ENCODE measurements at regions not wholly inside any gene's neighbourhood (a gene's known extent, or its start where the extent isn't known, plus 50 kb on each side); places are given as distances from the start of the nearest gene placed in this dataset.
"Not testable (repeated sequence)": the region's sequence is repeated elsewhere in the genome, so short reads cannot be mapped to it uniquely, and the experiment has no call there.

GRCh38 chr4:147207911-147208310 lies 262.2 kb upstream of the TTC29 start:
- no peak overlapping the region for H3K4me3 ChIP-seq (ENCODE audit: low read depth, low read length)
- DNase-seq (ENCODE audit: low read depth) = no peak

- H3K4me3 ChIP-seq (ENCODE audit: low read depth, low read length) = no peak overlapping the region
- no peak for DNase-seq (ENCODE audit: low read depth)
These were observed 263.2 kb upstream of the EDNRA start for GRCh38 chr4:147217655-147218054.

DNA sequence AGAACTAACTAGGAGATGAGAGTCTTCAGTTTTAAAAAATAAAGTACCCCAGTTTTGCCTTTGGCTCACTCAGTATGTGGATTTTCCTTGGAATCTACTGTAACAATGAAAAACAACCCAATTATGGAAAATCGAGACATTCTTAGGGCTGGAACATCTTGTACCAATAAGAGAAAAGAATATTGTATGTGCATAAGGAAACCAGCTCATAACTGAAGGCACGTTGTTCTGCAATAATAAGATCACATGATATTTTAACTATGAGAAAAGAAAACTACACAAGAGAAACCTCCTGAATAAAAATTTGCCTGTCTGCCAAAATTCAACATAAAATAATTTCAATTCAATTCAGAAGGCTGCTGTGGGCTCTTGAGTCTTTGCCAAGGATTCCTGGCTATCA lies 261.8 kb upstream of the EDNRA start:
- DNase-seq (ENCODE audit: low read depth) = no peak
- H3K4me3 ChIP-seq (ENCODE audit: low read depth, low read length) = no peak overlapping the region

DNA sequence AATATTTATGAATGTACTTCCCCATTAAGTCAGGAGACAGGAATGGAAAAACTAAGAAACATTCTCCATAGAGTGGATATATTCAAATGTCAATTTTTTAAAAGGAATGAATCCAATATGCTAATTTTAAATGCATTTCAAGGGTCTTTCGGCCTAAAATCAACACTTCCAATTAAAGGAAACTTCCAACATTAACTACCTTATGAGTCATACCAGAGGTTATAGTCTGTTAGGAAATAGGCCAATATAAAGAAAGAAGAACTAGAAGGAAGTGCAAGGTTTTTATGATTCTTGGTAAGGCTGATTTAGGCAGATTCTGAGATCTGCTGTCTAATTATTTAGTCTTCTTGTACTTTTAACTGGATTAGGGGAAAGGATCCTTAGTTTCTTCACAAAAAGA lies 260.1 kb upstream of the EDNRA start:
- no peak for DNase-seq (ENCODE audit: low read depth)
- no peak overlapping the region for H3K4me3 ChIP-seq (ENCODE audit: low read depth, low read length)

GRCh38 chr4:147222906-147223305 lies 258.0 kb upstream of the EDNRA start:
- no peak for DNase-seq (ENCODE audit: low read depth)
- no peak overlapping the region for H3K4me3 ChIP-seq (ENCODE audit: low read depth, low read length)

- DNase-seq (ENCODE audit: low read depth) = no peak
These were observed 257.3 kb upstream of the EDNRA start for GRCh38 chr4:147223576-147223975.

DNA sequence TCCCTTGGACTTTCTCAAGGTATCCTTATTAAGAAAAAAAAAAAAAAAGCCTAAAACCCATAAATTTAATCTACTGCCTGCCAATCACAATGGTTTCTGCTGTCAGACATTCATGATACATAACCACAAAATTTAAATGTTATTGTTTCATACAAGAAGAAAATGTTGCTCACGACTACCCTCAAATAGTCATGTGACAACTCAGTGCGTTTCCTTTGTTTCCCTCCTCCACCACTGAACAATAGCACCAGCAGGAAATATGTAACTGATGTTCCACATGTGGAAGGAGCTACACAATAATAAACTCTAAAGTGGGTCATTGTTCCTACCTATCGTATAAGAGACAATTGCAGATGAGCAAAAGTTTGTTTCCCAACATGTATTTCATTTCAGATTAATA lies 244.1 kb upstream of the EDNRA start:
- no peak for DNase-seq (ENCODE audit: low read depth)
- H3K4me3 ChIP-seq (ENCODE audit: low read depth, low read length) = no peak overlapping the region

More at GRCh38 chr4:147223576-147223975, 257.3 kb upstream of the EDNRA start:
- H3K4me3 ChIP-seq (ENCODE audit: low read depth, low read length) = no peak overlapping the region

DNA sequence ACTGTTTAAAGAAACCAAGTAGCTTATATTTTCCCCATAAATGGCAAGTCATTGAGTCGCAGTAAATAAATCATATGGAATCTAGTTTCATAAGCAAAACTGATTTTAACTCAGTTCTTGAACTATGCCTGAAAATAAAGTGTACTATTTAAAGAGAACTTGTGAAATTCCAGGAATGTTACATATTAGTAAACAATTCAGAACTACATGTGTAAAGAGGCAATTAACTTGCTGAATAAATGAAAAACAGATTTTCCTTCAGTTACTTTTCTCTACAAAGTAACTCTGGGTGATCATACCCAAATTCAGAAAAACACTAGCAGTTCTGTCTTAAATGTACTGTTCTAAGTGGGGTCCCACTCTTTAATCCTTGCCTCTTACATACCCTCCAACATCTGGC lies 236.1 kb upstream of the EDNRA start:
- H3K4me3 ChIP-seq (ENCODE audit: low read depth, low read length) = no peak overlapping the region
- no peak for DNase-seq (ENCODE audit: low read depth)

DNA sequence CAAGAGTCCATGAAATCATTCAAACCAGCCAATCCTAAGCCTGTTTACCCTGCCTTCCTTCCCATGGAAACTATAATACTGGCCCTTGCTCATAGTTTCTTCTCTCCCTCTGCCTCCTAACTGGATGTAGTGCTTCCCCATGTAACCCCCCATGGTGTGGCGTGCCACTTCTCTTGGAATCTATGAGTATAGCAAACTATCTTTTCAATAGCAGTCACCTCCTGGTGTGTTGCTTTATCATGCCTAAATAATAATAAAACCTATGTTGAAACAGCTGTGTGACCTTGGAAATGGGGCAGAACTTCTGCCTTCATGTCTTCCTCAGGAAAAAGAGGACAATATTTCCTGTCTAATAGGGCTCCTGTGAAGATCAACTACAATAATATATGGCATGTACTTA lies 234.8 kb upstream of the EDNRA start:
- no peak for DNase-seq (ENCODE audit: low read depth)
- H3K4me3 ChIP-seq (ENCODE audit: low read depth, low read length) = no peak overlapping the region

DNA sequence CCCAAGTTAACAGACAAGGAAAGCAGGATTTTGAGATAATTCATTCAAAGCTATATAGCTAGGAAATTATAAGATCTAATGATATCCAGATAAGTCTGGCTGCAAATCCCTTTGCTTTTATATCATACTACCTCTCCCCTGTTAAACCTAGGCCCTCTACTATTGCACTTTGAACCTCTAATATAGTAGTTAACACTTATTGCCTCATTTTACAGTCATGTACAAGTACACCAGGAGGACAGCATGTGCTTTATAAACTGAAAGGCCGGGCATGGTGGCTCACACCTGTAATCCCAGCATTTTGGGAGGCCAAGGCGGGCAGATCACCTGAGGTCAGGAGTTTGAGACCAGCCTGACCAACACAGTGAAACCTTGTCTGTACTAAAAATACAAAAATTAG lies 234.4 kb upstream of the EDNRA start:
- not testable (repeated sequence) for H3K4me3 ChIP-seq (ENCODE audit: low read depth, low read length); DNase-seq (ENCODE audit: low read depth)

- no peak for DNase-seq (ENCODE audit: low read depth)
- no peak overlapping the region for H3K4me3 ChIP-seq (ENCODE audit: low read depth, low read length)
These were observed 233.3 kb upstream of the EDNRA start for GRCh38 chr4:147247579-147247978.

GRCh38 chr4:147250062-147250461 lies 230.8 kb upstream of the EDNRA start:
- no peak for DNase-seq (ENCODE audit: low read depth)
- no peak overlapping the region for H3K4me3 ChIP-seq (ENCODE audit: low read depth, low read length)

- H3K4me3 ChIP-seq (ENCODE audit: low read depth, low read length); DNase-seq (ENCODE audit: low read depth): not testable (repeated sequence)
These were observed 225.6 kb upstream of the EDNRA start for GRCh38 chr4:147255268-147255667.

- DNase-seq (ENCODE audit: low read depth); H3K4me3 ChIP-seq (ENCODE audit: low read depth, low read length): not testable (repeated sequence)
These were observed 221.6 kb upstream of the EDNRA start for GRCh38 chr4:147259271-147259670.

GRCh38 chr4:147284256-147284835 lies 196.6 kb upstream of the EDNRA start:
- H3K4me3 ChIP-seq (ENCODE audit: low read depth, low read length) = no peak overlapping the region
- DNase-seq (ENCODE audit: low read depth) = no peak

DNA sequence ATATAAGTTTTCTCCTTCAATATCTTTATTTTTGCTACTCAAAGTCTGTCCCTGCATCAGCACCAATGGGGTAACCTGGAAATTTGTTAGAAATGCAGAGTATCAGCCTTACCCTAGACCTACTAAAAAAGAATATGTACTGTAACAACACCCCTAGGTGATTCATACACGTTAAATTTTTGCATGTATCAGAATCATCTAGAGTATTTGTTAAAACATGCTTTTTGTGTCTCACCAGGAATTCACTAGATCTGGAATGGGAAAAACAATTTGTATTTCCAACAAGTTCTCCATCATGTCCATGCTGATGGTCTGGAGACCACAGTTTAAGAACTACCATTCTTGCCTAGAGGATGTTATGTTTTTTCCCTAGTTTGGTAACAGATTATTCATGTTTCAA lies 196.0 kb upstream of the EDNRA start:
- DNase-seq (ENCODE audit: low read depth) = no peak
- no peak overlapping the region for H3K4me3 ChIP-seq (ENCODE audit: low read depth, low read length)

DNA sequence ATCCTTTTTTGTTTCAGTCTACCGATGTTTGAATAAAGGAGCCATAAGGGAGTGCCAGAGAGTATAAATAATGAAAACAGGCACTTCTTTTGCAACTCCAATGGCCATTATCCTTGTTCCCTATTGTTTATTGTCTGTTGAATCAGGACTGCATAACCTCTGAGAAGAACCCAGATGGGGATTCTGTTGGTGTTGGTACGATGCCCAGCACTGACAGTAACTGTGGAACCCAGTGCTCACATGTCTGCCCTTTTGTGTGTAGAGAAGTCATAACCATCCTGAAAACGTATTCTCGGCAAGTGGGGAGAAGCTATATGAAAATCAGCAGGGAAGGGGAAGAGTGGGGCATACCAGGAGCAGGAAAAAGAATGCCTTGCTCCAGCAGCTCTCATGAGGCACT lies 195.1 kb upstream of the EDNRA start:
- DNase-seq (ENCODE audit: low read depth) = peak; percentile 38
- H3K4me3 ChIP-seq (ENCODE audit: low read depth, low read length) = no peak overlapping the region

DNA sequence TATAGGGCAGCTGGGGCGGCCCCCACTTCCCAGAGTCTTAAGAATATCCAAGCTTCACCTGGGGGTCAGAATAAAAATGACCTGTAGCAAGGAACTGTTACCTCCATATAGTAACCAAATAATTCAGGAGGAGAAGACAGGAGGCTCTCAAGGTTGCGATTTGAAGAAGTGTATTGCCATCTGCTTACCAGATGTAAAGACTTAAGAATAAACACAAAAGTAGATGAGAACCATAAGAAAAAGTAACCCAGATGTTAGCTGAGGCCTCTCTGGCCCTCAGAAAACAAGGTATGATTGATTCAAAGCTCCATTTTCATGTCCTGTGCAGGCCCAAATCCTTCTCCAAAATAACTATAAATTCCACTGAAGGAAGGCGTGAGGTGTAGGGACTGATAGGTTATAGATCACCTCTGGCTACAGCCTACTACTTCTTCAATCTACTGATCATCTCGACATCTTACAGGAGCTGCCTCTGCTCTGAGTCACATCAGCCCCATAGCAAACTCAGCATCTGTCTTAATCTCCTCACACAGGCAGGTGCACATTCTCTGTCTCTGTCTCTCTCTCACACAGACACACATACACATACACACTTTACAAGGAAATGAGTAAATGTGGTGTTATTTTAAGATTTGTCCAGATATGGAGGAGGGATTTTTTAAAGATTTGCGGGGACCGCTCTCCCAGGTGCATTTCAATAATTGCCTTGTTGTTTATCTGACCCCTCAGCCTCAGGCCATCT lies 193.9 kb upstream of the EDNRA start:
- no peak overlapping the region for H3K4me3 ChIP-seq (ENCODE audit: low read depth, low read length)
- no peak for DNase-seq (ENCODE audit: low read depth)

DNA sequence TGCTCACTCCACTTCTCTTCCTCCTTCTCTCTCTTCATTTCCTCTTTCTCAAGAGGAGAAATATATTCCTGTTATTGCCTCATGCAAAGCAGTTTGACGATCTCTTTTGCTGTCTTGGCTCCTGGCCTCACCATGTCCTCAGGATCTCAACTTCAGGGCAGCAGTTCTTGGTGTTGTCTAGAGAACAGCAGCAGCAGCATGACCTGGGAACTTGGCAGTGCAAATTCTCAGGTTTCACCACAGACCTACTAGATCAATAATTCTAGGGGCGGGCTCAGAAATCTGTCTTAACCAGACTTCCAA lies 193.4 kb upstream of the EDNRA start:
- no peak overlapping the region for H3K4me3 ChIP-seq (ENCODE audit: low read depth, low read length)
- peak; percentile 24 for DNase-seq (ENCODE audit: low read depth)

GRCh38 chr4:147288512-147288911 lies 192.4 kb upstream of the EDNRA start:
- no peak overlapping the region for H3K4me3 ChIP-seq (ENCODE audit: low read depth, low read length)
- no peak for DNase-seq (ENCODE audit: low read depth)

DNA sequence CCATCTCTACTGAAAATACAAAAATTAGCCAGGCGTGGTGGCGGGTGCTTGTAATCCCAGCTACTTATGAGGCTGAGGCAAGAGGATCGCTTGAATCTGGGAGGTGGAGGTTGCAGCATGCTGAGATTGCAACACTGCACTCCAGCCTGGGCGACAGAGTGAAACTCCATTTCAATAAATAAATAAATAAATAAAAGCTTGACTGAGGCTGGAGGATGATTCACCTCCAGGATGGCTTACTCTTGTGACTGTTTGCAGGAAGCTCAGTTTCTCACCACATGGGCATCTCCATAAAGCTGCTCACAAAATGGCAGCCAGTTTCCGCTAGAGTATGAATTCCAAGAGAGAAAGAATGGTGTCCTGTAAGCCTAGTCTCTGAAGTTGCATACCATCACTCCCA lies 191.7 kb upstream of the EDNRA start:
- H3K4me3 ChIP-seq (ENCODE audit: low read depth, low read length) = no peak overlapping the region
- no peak for DNase-seq (ENCODE audit: low read depth)
